OCI-LY7 (cell line): ENCODE measurements at regions not wholly inside any gene's neighbourhood (a gene's known extent, or its start where the extent isn't known, plus 50 kb on each side); places are given as distances from the start of the nearest gene placed in this dataset.

ENCODE experiments used
- EZH2phosphoT487 ChIP-seq: fragments of 200-600 bp; sonication (generic); IDR thresholded peaks from 2 replicates; pipeline ENCODE4 v1.6.1; 2018; ENCODE audit warnings: low read depth, borderline replicate concordance, mild to moderate bottlenecking, mixed run types, antibody characterized with exemption, low read length, moderate library complexity, mixed read lengths
- TF ChIP-seq, protein P1 (sequence below): fragments of 200-600 bp; sonication (generic); conservative IDR thresholded peaks from 2 replicates; pipeline ENCODE4 v1.5.1; 2014; ENCODE audit warnings: mild to moderate bottlenecking, antibody characterized with exemption, low read length, moderate library complexity, mixed read lengths

DNA sequence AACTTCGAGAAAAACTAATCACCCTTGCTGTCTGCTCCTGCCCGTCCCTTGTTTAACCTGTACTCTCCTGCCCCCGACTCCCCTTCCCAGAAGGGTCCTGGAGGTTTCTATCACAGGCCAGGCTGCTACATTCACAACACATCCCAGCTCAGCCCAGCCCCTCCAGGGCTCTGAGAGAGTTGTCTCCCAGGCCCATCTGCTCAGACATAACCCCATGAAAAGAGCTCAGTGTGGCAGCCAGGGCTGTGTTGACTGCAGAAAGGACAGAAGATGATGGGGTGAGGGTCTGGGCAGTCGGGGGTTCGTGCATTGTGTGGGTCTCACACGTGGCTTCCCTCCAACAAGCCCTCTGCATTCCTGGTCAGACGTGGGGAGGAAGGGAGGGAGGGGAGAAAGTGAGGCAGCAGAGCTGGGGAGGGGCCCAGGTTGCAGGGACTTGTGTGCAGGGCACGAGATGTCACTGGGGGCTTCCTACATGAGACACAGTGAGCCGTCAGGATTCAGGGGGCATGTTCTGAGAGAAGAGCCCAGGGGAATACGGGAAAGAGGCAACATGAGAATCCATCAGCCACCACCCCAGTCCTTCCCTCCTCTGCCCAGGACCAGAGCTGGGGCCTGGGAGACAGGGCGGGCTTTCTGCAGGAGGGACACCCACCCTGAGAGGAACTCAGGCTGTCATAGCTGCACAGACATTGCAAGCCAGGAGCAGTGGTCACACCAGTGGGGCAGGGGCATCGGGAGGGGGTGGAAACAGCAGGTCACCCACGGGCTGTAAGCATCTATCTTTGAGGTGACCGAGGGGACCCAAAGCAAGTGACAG is 372.9 kb downstream of the PREX1 start:
- TF ChIP-seq, protein P1, sequence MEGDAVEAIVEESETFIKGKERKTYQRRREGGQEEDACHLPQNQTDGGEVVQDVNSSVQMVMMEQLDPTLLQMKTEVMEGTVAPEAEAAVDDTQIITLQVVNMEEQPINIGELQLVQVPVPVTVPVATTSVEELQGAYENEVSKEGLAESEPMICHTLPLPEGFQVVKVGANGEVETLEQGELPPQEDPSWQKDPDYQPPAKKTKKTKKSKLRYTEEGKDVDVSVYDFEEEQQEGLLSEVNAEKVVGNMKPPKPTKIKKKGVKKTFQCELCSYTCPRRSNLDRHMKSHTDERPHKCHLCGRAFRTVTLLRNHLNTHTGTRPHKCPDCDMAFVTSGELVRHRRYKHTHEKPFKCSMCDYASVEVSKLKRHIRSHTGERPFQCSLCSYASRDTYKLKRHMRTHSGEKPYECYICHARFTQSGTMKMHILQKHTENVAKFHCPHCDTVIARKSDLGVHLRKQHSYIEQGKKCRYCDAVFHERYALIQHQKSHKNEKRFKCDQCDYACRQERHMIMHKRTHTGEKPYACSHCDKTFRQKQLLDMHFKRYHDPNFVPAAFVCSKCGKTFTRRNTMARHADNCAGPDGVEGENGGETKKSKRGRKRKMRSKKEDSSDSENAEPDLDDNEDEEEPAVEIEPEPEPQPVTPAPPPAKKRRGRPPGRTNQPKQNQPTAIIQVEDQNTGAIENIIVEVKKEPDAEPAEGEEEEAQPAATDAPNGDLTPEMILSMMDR = no peak
- no peak for TF ChIP-seq EZH2phosphoT487
